ENCODE measurements at regions not wholly inside any gene's neighbourhood (a gene's known extent, or its start where the extent isn't known, plus 50 kb on each side); places are given as distances from the start of the nearest gene placed in this dataset.
"Not testable (repeated sequence)": the region's sequence is repeated elsewhere in the genome, so short reads cannot be mapped to it uniquely, and the experiment has no call there.

DNA sequence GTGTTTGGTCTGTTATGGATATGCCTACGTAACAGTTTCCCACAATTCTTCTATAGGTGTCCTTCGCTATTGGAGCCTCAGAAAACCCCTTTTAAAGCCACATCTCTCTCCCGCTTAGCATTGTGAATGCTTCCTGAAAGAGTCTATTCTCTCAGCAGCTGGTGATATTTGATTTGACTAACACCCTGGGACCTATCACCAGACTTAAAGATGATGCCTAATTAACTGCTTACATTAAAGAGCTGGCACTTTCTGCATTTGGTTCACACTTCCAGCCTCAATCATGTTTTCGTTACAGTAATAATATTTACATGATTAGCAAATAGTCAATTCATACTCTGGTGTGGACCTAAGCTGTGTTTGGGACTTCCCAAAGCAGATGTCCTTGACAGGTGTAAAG is 90.1 kb upstream of the VLDLR start:
- Histone ChIP-seq H3K4me2 (ENCODE audit: low read length) (no peak overlapping the region), H3K9me3 (ENCODE audit: control insufficient read depth, low read length) (no peaks in the 10 kb centered on the region), H3K36me3 (ENCODE audit: control insufficient read depth, insufficient read depth, low read length) (no peaks in the 10 kb centered on the region), H3K79me2 (no peaks in the 10 kb centered on the region), H3K4me3 (ENCODE audit: low read depth, low read length) (no peak overlapping the region), H3K27me3 (ENCODE audit: control insufficient read depth, insufficient read depth, low read length) (no peaks in the 10 kb centered on the region), H3K4me1 (no peaks in the 10 kb centered on the region), H2AFZ (no peak overlapping the region), H3K9ac (no peak overlapping the region), H3K27ac (no peak overlapping the region)
- TF ChIP-seq, protein P1, sequence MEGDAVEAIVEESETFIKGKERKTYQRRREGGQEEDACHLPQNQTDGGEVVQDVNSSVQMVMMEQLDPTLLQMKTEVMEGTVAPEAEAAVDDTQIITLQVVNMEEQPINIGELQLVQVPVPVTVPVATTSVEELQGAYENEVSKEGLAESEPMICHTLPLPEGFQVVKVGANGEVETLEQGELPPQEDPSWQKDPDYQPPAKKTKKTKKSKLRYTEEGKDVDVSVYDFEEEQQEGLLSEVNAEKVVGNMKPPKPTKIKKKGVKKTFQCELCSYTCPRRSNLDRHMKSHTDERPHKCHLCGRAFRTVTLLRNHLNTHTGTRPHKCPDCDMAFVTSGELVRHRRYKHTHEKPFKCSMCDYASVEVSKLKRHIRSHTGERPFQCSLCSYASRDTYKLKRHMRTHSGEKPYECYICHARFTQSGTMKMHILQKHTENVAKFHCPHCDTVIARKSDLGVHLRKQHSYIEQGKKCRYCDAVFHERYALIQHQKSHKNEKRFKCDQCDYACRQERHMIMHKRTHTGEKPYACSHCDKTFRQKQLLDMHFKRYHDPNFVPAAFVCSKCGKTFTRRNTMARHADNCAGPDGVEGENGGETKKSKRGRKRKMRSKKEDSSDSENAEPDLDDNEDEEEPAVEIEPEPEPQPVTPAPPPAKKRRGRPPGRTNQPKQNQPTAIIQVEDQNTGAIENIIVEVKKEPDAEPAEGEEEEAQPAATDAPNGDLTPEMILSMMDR (IDR thresholded peaks at IDR 0.05), result no peak

DNA sequence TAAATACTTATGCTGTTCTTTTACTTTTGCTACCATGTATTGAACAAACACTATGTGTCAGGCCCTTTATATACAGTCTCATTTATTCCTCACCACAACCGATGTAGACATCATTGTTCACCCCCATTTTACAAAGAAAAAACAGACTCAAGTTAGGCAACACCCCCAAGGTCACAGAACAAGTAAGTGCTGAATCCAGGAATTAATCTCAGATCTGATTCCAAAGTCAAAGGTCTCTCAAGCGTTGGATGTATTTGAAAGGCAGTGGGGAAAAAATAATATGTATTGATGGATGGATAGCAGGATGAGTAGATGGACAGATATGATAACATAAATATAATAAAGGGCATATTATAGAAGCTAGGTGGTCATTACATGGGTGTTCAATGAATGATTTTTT is 85.1 kb upstream of the VLDLR start:
- Histone ChIP-seq H3K79me2 (no peaks in the 10 kb centered on the region), H3K4me2 (ENCODE audit: low read length) (no peak overlapping the region), H3K9ac (no peak overlapping the region), H3K4me3 (ENCODE audit: low read depth, low read length) (no peak overlapping the region), H3K4me1 (no peaks in the 10 kb centered on the region), H3K9me3 (ENCODE audit: control insufficient read depth, low read length) (no peaks in the 10 kb centered on the region), H3K36me3 (ENCODE audit: control insufficient read depth, insufficient read depth, low read length) (no peaks in the 10 kb centered on the region), H3K27me3 (ENCODE audit: control insufficient read depth, insufficient read depth, low read length) (no peaks in the 10 kb centered on the region), H2AFZ (no peak overlapping the region), H3K27ac (no peak overlapping the region)
- TF ChIP-seq, protein P1 (IDR thresholded peaks at IDR 0.05), result no peak

GRCh38 chr9:2545881-2546490 is 75.6 kb upstream of the VLDLR start:
- H3K9ac ChIP-seq, result no peak overlapping the region
- H3K4me2 ChIP-seq (ENCODE audit: low read length), result no peak overlapping the region
- H3K79me2 ChIP-seq, result no peaks in the 10 kb centered on the region
- H3K27me3 ChIP-seq (ENCODE audit: control insufficient read depth, insufficient read depth, low read length), result no peaks in the 10 kb centered on the region
- no peaks in the 10 kb centered on the region for H3K36me3 ChIP-seq (ENCODE audit: control insufficient read depth, insufficient read depth, low read length)
- H2AFZ ChIP-seq, result no peak overlapping the region
- TF ChIP-seq, protein P1 (IDR thresholded peaks at IDR 0.05), result no peak
- H3K9me3 ChIP-seq (ENCODE audit: control insufficient read depth, low read length), result no peaks in the 10 kb centered on the region
- no peak overlapping the region for H3K4me3 ChIP-seq (ENCODE audit: low read depth, low read length)
- H3K4me1 ChIP-seq, result no peaks in the 10 kb centered on the region
- no peak overlapping the region for H3K27ac ChIP-seq

GRCh38 chr9:2555899-2556600 is 65.5 kb upstream of the VLDLR start:
- not testable (repeated sequence) for H2AFZ ChIP-seq; H3K9me3 ChIP-seq (ENCODE audit: control insufficient read depth, low read length); H3K4me3 ChIP-seq (ENCODE audit: low read depth, low read length); H3K27me3 ChIP-seq (ENCODE audit: control insufficient read depth, insufficient read depth, low read length); H3K36me3 ChIP-seq (ENCODE audit: control insufficient read depth, insufficient read depth, low read length); H3K4me2 ChIP-seq (ENCODE audit: low read length); H3K4me1 ChIP-seq; H3K27ac ChIP-seq; H3K79me2 ChIP-seq; H3K9ac ChIP-seq

- Histone ChIP-seq H3K9me3 (ENCODE audit: control insufficient read depth, low read length) (no peaks in the 10 kb centered on the region), H3K36me3 (ENCODE audit: control insufficient read depth, insufficient read depth, low read length) (no peaks in the 10 kb centered on the region), H3K9ac (no peak overlapping the region), H3K4me2 (ENCODE audit: low read length) (no peak overlapping the region), H3K27me3 (ENCODE audit: control insufficient read depth, insufficient read depth, low read length) (no peaks in the 10 kb centered on the region), H3K79me2 (no peaks in the 10 kb centered on the region), H3K27ac (no peak overlapping the region), H3K4me1 (no peaks in the 10 kb centered on the region), H3K4me3 (ENCODE audit: low read depth, low read length) (no peak overlapping the region), H2AFZ (no peak overlapping the region)
- TF ChIP-seq, protein P1 (IDR thresholded peaks at IDR 0.05), result no peak
These were observed 63.9 kb upstream of the VLDLR start for GRCh38 chr9:2557693-2558092.

Data from parathyroid adenoma (tissue), 2 donors.